GM18520 (cell line): ENCODE measurements at regions not wholly inside any gene's neighbourhood (a gene's known extent, or its start where the extent isn't known, plus 50 kb on each side); places are given as distances from the start of the nearest gene placed in this dataset.
A peak's percentile ranks its signal among the peaks of the same experiment; 100 is the strongest.
"Not testable (repeated sequence)": the region's sequence is repeated elsewhere in the genome, so short reads cannot be mapped to it uniquely, and the experiment has no call there.

Experiments
- ATAC-seq: cut with Tn5 transposase; IDR thresholded peaks from one replicate; pipeline ENCODE4 v1.9.1; 2021; ENCODE audit not compliant: unreplicated experiment

DNA sequence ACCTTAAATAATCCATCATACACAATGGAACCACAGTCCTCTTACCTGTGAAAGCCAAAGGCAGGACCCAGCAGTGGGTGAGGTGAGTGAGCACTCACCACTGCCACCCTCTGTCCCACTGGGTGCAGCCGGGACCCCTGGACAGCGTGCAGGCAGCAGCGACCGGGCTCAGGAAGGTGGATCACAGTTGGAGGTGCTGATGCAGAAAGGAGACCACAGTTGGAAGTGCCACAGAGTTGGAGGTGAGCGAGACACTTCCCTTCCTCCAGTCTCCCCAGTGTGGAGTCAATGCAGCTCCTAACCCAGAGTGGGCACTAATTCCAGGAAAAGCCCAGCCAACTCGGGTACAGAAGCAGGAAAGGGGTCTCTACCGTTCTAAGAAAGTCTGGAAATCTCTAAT is 323.0 kb downstream of the KLF13 start:
- ATAC-seq, result not testable (repeated sequence)

DNA sequence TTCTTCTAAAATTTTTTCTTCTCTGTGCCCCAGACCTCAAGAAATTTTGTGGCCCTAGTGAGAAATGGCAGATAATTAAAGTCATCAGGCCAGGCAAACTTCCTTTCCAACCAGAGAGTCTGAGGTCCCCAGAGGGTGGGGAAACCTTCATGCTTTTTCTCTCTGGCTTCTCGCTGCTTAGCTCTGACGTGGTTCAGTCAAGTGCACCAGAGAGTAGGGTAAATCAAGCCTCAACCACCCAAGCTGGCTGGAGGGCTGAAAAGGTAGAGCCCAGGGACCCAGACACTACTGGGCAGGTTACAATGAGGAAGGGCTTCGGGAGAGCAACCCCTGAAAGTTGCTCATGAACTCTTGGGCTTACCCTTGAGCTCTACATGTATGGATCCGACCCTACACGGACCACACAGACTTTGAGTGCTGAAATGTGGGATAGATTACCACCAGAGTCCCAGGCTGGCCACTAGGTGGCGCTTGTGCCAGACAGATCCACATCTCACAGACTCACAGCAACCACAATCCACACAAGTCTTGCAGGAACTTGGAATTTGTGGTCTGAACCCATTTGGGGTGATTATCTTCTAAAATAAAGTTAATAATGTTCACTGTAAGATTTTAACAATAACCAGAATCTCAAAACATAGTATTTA is 323.5 kb downstream of the KLF13 start:
- not testable (repeated sequence) for ATAC-seq

DNA sequence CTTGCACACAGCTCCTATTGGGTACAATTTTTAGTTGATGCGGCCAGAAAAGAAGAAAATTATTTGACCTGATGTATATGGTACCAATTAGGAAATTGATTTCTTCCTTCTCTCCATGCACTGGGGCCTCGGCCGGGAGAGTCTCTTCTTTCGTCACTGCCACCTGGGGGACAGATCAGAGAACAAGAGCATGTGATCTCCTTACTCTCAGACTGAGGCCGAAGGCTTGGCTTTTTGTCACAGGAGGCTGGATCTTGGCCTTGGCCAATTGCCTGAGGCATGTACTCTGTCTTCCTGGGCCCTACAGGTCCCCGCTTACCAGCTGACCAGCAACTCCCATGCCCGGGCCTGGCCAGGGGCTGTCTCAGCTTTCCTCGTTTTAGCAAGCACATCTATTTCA is 330.3 kb downstream of the KLF13 start:
- ATAC-seq, result not testable (repeated sequence)

DNA sequence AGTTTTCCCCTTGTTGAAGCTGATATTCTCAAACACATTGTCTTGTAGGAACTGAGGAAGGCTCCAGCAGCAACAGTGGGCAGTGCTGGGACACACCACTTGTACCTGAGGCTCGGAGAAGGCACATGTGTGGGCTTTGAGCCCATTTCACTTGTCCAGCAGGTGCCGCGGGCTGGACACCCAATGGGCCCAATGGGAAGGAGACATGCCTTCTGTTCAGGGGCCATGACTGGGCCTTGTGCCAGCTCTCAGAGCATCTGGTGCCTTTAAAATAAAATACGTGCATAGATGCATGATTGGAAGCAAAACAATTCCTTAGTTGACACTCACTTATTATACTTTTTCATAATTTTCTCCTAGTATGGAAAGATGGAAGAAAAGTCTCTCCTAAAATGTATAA is 334.2 kb downstream of the KLF13 start:
- no peak for ATAC-seq

DNA sequence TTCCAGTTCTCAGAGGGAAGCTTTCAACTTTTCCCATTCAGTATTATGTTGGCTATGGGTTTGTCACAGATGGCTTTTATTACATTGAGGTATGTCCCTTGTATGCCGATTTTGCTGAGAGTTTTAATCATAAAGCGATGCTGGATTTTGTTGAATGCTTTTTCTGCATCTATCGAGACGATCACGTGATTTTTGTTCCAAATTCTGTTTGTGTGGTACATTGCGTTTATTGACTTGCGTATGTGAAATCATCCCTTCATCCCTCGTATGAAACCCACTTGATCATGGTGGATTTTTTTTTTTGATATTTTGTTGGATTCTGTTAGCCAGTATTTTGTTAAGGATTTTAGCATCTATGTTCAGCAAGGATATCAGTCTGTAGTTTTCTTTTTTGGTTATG is 339.1 kb downstream of the KLF13 start:
- ATAC-seq, result not testable (repeated sequence)

DNA sequence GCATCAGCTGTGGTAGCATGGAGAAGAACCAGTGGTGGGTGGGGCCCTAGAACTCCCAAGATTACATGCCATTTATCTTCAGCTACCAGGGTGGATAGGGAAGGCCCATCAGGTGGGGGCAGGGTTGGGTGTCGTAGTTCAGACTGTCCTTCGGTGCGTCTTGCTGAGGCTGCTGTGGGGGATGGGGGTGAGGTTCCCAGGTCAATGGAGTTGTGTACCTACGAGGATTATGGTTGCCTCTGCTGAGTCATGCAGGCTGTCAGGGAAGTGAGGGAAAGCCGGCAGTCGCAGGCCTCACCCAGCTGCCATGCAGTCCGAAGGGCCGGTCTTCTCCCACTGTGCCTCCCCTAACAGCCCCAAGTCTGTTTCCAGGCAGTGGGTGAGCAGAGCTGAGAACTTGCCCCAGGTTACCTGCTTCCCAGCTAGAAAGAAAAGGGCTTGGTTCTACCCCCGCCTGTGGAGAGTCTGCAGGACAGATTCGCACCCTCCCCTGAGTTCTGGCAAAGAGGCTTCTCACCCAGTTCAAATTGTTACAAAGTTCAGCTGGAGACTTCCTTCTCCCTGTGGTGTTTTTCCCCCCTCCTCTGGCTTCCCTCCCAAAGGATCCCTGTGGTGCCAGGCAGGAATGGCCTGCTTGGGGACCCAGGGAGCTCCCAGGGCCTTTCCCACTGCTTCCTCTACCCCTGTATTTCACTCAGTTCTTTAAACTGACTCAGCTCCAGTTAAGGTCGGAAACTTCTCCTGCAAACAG is 342.7 kb downstream of the KLF13 start:
- ATAC-seq, result not testable (repeated sequence)

DNA sequence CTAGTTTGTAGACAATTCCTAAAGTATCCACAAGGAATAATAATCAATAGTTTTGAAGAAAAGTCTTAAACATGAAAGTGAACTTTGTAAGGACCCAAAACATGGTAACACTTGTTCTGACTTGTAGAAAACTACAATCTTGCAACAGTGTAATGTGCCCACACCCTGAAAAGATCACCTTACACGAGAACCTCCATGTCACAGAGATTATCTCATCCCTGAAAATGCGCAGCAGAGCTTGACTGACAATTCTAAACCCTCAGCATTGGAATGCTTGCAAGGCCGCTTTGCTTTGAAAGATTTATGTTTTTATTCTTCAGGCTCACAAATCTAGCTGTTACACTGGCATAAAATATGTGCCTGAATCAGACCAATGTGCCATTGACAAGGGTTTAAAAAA is 346.6 kb downstream of the KLF13 start:
- not testable (repeated sequence) for ATAC-seq

DNA sequence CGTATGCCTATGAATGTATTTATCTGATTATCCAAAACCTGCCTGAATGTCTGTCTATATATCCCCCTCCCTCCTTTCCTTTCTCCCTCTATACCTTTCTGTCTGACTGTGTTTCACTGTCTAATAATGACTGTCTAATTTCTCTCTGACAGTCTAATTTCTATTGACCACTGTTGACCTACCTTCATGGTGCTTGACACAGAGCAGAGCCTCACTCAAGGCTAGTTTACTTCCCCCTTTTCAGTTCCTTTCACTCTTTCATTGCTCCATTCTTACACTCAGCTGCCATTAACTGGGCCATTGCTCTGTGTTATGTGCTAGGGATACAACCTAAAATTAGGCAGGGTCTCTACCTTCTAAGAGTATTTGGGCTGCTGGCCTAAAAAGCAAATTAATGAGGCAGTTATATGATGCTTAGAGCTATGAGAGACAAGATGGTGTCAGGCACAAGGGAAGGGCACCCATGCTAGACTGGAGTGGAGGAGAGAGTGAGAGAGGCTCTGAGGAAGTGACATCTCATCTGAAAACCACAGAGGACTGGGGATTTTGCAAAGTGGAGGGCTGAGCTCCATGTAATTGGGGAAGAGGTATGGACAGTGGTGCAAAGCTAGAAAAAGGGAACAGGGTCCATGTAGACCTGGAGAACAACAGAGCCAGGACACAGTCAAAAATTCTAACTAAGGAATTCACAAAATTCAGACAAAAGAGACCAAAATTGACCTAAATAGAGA is 348.6 kb upstream of the CHRNA7 start:
- ATAC-seq, result not testable (repeated sequence)

DNA sequence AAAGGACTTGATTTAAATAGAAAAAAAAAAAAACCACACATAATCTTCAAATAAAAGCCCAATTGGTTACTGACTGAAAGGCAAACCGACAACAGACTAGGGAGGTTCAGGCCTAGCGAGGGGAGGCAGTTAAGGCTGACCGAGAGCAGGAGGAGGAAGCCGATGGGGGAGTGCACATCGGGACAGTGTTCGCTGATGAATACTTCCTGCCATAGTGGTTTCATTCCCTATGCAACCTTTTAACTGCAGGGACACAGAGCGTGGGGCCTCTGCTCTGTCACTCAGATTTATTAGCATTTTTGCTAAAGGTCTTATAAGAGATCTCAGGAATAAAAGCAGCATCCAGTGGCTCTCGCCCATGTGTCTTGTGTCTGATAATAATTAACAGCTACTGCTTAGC is 343.2 kb upstream of the CHRNA7 start:
- not testable (repeated sequence) for ATAC-seq

DNA sequence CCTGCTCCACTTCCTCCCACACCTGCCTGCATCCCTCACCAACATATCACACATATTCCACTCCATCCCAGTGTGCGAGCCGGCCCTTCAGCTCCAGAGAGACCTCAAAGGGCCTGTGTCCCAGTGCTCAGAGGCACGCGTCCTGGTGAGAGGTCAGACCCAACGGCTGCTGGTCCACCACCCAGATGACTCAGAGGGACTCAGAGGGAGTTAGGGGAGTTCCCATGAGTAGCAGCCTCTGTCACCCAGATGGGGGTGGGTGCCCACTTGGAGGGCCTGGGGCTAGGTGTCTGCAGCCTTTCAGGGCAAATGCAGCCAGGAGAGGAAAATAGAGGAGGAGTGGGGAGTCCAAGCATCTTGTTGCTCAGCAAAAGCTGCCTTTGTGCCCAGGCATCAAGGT is 333.8 kb upstream of the CHRNA7 start:
- not testable (repeated sequence) for ATAC-seq

DNA sequence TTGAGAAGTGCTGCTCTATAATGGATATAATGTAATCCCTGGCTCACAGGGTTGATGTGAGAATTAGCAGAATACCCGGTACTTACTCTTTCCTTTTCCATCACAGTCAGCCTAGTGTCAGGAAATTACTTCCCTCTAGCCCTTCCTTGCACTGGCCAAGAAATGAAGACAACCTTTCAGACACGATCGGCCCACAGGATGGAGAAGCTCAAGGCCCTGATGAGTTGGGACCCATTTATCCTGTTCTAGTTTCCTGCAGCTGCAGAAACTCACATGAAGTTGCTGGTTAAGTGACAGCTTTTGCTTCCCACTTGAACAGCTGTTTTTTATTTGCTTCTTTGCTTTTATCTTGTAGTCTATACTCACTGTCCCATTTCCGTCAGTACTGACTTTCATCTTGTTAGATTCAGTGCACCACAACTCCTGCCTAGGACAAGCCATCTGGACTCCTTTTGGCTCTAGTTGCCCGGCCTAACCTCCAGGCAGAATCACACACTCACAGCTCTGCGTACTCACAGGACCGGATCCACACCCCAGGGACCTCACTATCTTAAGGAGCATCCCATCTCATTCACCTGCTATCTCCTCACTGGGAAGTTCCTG is 325.1 kb upstream of the CHRNA7 start:
- not testable (repeated sequence) for ATAC-seq

DNA sequence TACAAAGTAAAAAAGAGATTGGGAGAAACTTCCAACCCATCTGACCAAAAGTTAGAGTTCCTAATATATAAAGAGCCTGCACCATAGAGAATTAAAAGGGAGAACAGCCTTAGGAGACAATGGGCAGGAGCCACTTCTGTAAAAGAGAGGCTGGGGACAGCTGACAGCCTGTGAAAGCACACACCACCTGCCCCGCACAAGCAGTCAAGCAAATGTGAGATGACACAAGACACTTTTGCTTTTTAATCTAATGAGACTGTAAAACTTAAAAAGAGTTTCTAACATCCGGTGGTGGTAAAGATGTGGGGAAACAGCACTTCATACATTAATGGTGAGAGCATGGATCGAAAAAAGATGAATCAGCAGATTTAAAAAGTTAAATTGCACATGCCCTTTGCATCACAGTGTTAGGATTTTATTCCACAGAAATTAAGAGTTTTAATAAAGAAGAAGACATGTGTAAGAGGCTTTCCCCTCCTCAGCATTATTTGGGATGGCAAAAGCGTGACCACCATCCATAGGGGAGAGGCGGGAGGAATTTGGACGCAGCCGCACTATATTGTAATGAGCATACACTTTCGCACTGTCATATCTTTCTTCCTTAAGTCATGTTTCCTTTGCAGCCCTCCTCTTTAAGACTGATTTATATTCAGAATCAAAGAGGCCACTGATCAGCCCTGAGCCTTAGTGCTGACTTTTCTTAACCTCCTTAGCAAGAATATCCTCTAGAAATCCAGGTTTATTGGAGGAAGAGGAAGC is 322.2 kb upstream of the CHRNA7 start:
- peak; percentile 53 for ATAC-seq

DNA sequence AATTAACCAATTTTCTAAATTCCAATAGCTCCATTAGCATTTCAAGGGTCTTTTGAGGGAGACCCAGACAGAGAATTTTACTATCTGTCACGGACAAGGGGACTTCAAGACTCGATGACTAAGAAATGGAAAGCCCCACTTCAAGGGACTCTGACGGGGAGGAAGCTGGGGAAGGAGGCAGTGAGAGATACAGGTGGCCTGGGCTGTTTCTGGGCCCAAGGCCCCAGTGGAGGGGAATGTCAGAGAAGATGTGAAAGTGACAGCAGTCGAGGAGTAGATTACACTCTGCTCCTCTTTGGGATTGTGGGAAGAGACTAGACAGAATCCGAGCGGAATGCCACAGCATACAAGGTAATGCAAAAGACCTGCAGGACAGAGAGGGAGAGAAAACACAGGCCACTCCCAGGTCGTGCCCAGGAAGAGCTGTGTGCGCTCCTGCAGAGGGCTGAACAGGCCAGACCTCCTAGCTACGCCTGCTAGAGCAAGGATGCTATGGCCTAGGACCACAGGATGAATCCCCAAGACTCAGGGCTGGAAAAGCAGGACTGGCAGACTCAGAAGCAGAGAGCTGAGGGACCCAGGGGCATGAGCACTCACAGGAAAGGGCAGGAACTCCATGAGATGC is 321.5 kb upstream of the CHRNA7 start:
- peak; percentile 64 for ATAC-seq

DNA sequence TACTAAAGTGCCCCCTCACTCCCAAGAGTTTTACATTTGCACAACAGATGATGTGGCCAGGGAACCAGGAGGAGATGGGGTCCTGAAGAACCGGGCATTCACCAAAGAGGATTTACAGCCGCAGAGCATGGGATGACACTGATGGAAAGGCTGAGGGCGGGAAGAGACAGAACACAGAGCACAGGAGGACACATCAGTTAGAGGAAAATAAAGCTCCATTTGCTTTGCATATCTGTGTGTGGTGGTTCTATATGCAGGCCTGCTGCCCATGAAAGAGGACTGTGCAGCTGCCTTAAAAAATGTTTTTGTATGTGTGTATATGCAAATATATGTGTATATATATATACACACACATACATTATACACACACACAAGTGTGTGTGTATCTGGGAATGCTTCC is 320.8 kb upstream of the CHRNA7 start:
- not testable (repeated sequence) for ATAC-seq

DNA sequence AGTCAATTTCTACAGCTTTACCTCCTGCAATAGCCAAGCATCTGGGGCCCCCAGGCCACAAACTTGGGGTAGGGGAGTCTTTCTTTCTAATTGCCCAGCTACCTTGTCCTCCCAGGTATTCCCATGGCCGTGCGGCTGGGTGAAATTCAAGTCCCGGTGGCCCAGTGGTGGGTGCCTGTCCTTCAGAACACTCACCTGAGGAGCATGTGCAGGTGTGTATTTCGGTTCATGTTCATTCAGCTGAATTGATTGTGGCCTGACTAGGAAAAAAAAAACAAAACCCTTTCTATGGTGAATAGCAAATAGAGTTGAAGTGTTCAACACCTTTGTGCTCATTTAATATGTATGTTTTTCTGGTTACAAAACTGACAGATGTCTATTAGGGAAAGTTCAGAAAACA is 319.5 kb upstream of the CHRNA7 start:
- not testable (repeated sequence) for ATAC-seq

DNA sequence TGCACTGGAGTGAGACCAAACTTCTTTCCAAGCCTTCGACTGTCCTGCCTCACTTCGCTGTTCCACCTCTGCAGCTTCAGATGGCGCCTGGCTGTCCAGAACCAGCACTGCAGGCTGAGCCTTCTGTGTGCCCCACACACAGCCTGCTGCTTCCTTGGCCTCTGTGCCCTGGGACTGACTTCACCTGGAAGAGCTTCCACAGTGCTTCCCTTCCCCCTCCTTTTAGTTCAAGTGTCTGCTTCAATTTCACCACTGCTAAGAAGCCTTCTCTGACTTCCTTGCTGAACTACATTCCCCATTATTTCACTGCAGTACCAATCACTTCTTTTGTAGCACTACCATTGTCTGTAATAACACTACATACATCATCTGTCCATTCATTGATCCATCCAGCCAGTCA is 315.1 kb upstream of the CHRNA7 start:
- not testable (repeated sequence) for ATAC-seq

DNA sequence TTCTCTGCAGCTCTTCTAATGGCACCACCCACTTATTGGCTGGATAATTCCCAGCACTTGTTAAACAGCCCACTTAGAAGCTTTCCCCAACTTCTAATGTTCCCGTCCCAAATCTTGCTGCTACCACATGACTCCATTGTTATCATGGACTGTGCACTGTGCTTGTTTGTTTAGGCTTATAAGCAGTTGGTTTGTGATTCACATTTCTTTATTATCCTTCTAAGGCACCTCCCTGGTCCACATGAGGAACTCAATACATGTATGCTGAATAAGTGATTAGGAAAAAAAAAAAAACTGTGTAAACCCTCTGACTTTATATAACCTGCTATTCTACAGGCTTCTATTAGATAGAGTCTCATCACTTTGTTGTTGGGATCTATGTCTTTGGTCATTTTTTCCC is 311.7 kb upstream of the CHRNA7 start:
- not testable (repeated sequence) for ATAC-seq

DNA sequence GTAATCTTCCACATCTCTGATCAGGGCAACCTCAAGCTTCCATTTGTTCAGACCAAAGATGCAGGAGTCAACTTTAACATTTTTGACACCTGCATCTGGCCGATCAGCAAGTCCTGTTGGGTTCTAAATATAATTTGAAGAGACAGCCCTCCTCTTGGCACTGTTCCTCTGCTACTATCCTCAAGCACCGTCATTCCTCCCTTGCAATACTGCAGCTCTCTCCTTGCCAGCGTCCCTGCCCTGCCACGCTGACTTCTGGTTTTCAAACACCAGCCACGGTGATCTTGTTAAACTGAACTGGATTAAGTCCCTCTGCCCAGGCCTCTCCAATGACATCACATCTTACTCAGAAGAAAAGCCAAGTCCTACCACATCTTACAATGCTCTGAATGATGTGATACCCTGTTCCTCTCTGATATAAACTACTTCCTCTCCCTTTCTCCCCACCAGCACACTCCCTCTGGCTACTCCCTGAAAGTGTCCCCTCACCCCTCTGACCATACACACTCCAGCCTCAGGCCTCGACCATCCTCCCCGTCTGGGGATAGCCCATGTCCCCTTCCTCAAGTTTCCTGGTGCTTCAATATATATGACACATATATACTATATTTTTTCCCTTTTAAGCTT is 310.8 kb upstream of the CHRNA7 start:
- ATAC-seq, result not testable (repeated sequence)

DNA sequence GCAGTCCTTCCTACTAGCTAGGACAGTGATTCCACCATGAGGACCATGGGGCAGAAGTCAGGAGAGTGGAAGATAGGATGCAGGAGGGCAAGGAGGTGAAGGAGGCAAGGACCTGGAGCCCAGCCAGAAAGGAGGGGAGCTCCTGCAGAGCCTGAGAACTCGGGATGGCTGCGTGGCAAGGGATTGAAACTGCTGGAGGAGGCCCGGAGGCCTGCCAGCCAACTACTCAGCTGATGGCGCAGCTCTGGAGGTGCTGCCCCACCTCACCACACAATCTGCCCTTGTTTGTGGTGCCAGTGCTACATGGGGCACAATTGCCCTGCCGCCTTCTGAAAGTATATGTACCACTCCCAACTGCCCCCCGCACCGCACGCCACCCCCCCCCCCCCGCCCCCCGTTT is 307.3 kb upstream of the CHRNA7 start:
- not testable (repeated sequence) for ATAC-seq

DNA sequence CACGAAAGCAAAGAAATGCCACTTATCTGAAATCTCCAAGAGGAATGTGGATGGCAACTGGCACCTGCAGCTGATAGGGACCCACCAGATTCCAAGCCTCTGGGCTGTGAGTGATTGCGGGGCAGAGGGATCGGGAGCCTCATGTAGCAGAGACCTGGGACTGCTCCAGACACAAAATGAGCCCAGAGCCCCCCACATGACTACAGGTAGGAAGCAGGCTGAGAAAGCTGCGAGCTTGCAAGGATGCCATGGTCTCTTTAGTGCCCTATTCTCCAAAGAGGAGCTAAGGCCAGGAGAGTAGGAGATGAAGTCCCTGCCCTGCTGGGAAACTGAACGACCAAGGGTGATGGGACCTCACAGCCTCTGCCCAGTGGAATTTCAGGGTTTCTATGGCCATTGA is 305.4 kb upstream of the CHRNA7 start:
- ATAC-seq, result not testable (repeated sequence)
